Middle frontal gyrus (tissue), 1 donor: ENCODE measurements at regions not wholly inside any gene's neighbourhood (a gene's known extent, or its start where the extent isn't known, plus 50 kb on each side); places are given as distances from the start of the nearest gene placed in this dataset.

Source experiments
- DNase-seq: peaks from one replicate; pipeline ENCODE4 v3.0.0-alpha.2; 2015; ENCODE audit warnings: low spot score; ENCODE audit errors: extremely low spot score

- DNase-seq: no peak
Observed at GRCh38 chr5:20572614-20573013, 584.6 kb upstream of the CDH18 start.

DNA sequence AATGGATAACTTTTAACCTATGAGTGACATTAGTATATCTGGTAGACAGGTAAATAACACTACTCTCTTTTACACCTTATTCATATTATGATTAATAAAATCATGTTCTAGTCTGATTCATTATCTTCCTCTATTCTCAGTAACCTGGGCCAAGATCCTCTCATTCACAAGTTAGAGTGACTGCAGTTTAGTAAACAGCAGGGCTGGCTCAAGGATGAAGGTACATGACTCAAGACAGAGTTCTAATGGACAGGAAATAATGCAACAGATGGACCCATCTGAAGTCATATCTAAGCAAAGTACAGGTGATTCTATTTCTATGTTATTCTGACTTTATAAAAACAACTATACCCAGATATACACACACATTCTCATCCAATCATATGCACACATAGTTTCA lies 582.5 kb upstream of the CDH18 start:
- no peak for DNase-seq

GRCh38 chr5:20562544-20562943 lies 574.5 kb upstream of the CDH18 start:
- DNase-seq: no peak

GRCh38 chr5:20559845-20560244 lies 571.8 kb upstream of the CDH18 start:
- DNase-seq: no peak

- no peak for DNase-seq
Observed at GRCh38 chr5:20556115-20556763, 568.2 kb upstream of the CDH18 start.

GRCh38 chr5:20555034-20555433 lies 567.0 kb upstream of the CDH18 start:
- no peak for DNase-seq

- DNase-seq: no peak
Observed at GRCh38 chr5:20554001-20554400, 566.0 kb upstream of the CDH18 start.

GRCh38 chr5:20537911-20538703 lies 550.1 kb upstream of the CDH18 start:
- no peak for DNase-seq

DNA sequence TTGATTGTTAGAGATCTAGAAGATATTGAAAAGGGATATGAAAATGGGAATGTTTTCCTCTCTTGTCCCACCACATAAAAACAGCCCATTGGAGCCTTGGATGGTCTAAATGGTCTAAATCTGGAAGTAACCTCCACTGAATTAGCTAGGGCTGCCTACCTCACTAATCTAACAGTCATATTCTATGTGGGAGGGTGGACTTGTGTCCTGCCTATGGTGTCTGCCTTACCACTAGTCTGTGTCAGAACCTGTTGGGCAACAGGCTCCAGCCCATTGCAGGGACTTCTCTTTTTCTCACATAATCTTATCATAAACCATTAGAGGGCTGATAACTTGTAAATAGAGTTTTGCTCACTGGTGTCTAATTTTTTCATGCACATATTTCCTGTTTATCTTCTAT lies 548.8 kb upstream of the CDH18 start:
- no peak for DNase-seq

- no peak for DNase-seq
Observed at GRCh38 chr5:20536341-20536740, 548.3 kb upstream of the CDH18 start.

GRCh38 chr5:20528471-20528870 lies 540.5 kb upstream of the CDH18 start:
- no peak for DNase-seq

GRCh38 chr5:20524991-20525529 lies 537.1 kb upstream of the CDH18 start:
- no peak for DNase-seq

- DNase-seq: no peak
Observed at GRCh38 chr5:20522905-20523482, 535.0 kb upstream of the CDH18 start.

DNA sequence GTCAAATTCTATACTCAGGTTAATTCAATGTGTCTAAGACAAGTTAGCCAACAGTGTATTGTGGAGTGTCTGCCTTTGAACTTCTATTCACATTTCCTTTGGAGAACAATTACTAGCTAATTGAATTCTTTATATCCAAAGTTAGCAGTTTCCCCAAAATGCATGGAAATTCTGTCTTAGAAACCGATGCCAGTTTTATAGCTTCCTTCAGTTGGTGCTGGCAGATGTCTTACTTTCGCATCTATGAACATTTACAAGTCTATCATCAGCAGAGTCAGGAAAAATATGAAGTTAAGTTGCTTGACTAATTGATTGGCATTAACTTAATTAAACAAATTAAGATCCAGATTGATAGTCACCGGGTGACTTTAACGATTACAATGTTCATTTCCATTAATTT lies 527.6 kb upstream of the CDH18 start:
- DNase-seq: no peak

DNA sequence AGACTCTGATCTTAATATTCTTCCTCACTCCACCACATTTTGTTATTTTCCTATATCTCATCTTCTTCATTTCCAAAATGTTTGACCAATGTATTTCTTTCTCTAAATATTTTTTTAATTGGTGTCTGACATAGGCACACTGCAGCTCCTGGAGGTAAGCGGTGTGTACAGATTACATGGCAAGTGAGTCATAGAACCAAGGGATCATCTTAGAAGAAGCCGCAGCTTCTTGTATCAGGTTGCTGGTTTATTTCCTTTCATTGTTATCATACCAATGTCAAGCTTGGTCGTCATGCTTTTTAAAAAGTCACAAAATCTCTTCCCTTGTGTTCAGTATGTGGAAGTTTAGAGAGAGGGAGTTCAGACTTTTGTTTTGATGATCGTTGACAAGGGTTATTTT lies 526.1 kb upstream of the CDH18 start:
- DNase-seq: no peak

- DNase-seq: no peak
Observed at GRCh38 chr5:20500546-20500945, 512.5 kb upstream of the CDH18 start.

GRCh38 chr5:20498926-20499325 lies 510.9 kb upstream of the CDH18 start:
- DNase-seq: no peak

DNA sequence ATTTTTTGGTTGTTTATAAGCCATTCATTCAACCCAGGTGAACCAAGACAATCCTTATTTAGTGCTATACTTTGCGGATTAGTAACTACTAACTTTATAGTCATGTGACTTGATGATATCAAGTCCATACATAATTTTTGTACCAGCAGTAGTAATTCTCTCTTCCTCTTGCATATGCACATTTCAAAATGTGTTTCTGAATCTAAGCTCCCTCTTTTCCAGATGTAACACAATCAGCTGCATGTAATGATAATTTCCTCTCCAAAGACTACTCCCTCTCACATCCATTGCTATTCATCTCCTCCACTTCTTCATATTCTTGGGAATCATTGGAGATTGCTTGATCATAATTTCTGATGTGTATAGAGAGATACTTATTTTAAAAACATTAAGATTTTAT lies 510.1 kb upstream of the CDH18 start:
- no peak for DNase-seq

DNA sequence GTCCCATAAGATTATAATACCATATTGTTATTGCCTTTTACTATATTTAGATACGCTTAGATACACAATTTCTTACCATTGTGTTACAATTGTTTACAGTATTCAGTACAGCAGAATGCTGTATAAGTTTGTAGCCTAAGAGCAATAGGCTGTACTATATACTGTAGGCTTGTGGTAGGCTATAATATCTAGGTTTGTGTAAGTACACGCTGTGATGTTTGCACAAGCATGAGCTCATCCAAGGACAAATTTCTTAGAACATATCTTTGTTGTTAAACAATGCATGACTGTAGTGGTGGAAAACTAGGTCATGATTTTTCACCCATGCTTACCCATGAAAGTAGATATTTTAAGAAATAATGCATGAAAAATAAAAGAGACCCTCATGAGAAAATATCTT lies 509.4 kb upstream of the CDH18 start:
- no peak for DNase-seq

DNA sequence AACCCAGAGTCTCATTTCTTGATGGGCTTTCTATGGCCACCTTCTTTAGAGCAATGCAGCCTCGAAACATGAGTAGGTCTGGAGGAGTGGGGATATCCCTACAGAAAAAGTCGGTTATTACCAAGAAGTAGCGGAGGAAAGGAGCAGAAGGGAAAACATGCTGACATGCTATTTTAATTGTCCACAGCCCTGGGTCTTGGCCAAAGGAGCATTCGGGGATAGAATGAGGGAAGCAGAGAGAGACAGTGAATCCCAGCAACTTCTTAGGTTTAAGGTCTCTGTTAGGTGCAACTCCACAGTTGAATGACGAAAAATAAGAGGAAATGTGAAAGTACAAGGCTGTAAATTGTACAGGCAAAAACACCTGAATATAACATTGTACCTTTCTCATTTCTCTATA lies 506.7 kb upstream of the CDH18 start:
- DNase-seq: no peak

DNA sequence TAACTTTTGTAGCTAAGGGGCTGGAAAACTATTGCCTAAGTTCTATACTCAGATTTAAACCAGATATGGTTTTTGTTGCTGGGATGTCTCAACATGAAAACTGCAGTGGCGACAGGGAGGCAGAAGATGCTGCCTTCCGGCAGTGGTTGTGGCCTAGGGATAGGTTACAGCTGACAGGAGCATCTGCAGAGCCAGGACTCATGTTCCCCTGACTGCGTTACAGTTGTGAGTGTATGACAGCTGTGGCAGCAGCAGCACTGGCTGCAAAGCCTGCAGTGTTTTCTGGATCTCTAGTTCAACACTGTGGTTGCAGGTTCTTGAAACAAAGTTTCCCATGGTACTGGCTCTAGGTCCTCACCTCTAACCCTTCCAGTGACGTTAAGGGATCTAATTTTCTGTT lies 498.8 kb upstream of the CDH18 start:
- DNase-seq: no peak

DNA sequence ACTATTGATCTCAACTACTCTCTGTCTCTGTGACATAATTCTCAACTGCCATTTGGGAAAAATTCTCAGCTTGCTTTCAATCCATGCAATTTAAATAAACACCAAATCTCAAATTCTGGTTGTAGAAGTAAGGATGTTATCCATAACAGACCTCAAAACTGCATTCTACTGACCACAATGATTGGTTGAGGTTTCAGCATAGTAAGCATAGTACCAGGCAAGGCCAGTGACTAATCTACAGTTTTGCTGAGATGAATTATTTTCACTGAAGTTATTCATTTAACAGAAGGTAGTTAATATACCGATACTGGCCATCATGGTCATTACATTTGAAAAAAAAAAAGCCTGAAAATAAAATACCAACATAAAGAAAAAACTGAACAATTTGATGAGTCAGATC lies 488.0 kb upstream of the CDH18 start:
- no peak for DNase-seq

GRCh38 chr5:20470997-20471396 lies 483.0 kb upstream of the CDH18 start:
- no peak for DNase-seq
